NCI-H146 (cell line): ENCODE measurements at regions not wholly inside any gene's neighbourhood (a gene's known extent, or its start where the extent isn't known, plus 50 kb on each side); places are given as distances from the start of the nearest gene placed in this dataset.

ENCODE experiments used
- DNase-seq: peaks from one replicate; lab custom pipeline; 2025; lab: John Stamatoyannopoulos, UW

GRCh38 chr11:28606930-28607329, 498.7 kb downstream of the METTL15 start:
- no peak for DNase-seq

GRCh38 chr11:28599656-28600055, 491.5 kb downstream of the METTL15 start:
- no peak for DNase-seq

- DNase-seq: no peak
Observed at GRCh38 chr11:28598531-28598930, 490.3 kb downstream of the METTL15 start.

GRCh38 chr11:28596816-28597215, 488.6 kb downstream of the METTL15 start:
- DNase-seq: no peak

GRCh38 chr11:28592141-28592540, 484.0 kb downstream of the METTL15 start:
- no peak for DNase-seq

- DNase-seq: no peak
Observed at GRCh38 chr11:28584992-28585391, 476.8 kb downstream of the METTL15 start.

- no peak for DNase-seq
Observed at GRCh38 chr11:28582506-28582905, 474.3 kb downstream of the METTL15 start.

- no peak for DNase-seq
Observed at GRCh38 chr11:28581286-28582242, 473.4 kb downstream of the METTL15 start.

- DNase-seq: no peak
Observed at GRCh38 chr11:28571371-28571770, 463.2 kb downstream of the METTL15 start.

GRCh38 chr11:28569106-28569505, 460.9 kb downstream of the METTL15 start:
- DNase-seq: no peak

GRCh38 chr11:28566339-28567089, 458.3 kb downstream of the METTL15 start:
- no peak for DNase-seq

- no peak for DNase-seq
Observed at GRCh38 chr11:28559492-28559891, 451.3 kb downstream of the METTL15 start.

GRCh38 chr11:28547321-28547741, 439.1 kb downstream of the METTL15 start:
- no peak for DNase-seq

- DNase-seq: no peak
Observed at GRCh38 chr11:28545536-28545935, 437.3 kb downstream of the METTL15 start.

GRCh38 chr11:28542561-28542960, 434.4 kb downstream of the METTL15 start:
- no peak for DNase-seq

GRCh38 chr11:28539239-28540030, 431.2 kb downstream of the METTL15 start:
- DNase-seq: no peak

- no peak for DNase-seq
Observed at GRCh38 chr11:28537822-28538221, 429.6 kb downstream of the METTL15 start.

GRCh38 chr11:28536504-28537267, 428.5 kb downstream of the METTL15 start:
- no peak for DNase-seq

- no peak for DNase-seq
Observed at GRCh38 chr11:28535677-28536076, 427.5 kb downstream of the METTL15 start.

- DNase-seq: peak; percentile 13
Observed at GRCh38 chr11:28529540-28530410, 421.6 kb downstream of the METTL15 start.
